ENCODE measurements at regions not wholly inside any gene's neighbourhood (a gene's known extent, or its start where the extent isn't known, plus 50 kb on each side); places are given as distances from the start of the nearest gene placed in this dataset.

DNA sequence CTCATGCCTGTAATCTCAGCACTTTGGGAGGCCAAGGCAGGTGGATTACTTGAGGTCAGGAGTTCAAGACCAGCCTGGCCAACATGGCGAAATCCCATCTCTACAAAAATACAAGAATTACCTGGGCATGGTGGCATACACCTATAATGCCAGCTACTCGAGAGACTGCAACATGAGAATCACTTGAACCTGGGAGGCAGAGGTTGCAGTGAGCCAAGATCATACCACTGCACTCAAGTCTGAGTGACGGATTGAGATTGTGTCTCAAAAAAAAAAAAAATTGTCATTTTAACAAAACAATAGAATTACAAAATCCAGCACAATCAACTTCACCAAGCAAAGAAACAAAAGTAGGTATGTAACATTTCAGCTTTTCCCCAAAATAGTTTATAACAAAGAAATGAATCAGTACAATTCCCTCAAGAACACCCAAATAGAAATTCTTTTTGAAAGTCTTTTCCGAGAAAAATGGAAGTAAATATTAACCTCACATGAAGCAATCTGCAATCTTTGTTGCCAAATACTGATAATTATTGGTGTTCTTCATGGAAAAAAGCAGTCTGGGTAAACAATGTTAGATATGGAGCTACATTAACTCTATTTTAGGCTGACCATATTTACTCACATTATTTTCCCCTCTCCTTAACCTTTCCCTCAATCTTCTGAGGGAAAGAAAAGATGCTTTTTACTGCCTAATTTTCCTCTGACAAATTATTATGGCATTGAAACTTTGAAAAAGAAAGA, 165.9 kb upstream of the ATF7IP start:
- H3K4me1 ChIP-seq, result no peaks in the 10 kb centered on the region
- DNase-seq, result no peak
- TF ChIP-seq, protein P1, sequence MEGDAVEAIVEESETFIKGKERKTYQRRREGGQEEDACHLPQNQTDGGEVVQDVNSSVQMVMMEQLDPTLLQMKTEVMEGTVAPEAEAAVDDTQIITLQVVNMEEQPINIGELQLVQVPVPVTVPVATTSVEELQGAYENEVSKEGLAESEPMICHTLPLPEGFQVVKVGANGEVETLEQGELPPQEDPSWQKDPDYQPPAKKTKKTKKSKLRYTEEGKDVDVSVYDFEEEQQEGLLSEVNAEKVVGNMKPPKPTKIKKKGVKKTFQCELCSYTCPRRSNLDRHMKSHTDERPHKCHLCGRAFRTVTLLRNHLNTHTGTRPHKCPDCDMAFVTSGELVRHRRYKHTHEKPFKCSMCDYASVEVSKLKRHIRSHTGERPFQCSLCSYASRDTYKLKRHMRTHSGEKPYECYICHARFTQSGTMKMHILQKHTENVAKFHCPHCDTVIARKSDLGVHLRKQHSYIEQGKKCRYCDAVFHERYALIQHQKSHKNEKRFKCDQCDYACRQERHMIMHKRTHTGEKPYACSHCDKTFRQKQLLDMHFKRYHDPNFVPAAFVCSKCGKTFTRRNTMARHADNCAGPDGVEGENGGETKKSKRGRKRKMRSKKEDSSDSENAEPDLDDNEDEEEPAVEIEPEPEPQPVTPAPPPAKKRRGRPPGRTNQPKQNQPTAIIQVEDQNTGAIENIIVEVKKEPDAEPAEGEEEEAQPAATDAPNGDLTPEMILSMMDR (IDR thresholded peaks at IDR 0.05), result no peak
- intact Hi-C loops (cut with DNase I), result no loop called here
- no peaks in the 10 kb centered on the region for H3K27me3 ChIP-seq
- H3K9me3 ChIP-seq, result no peaks in the 10 kb centered on the region
- ATAC-seq, result no peak
- H3K4me3 ChIP-seq, result no peak overlapping the region
- no peak overlapping the region for H3K27ac ChIP-seq
- H3K36me3 ChIP-seq, result no peaks in the 10 kb centered on the region

DNA sequence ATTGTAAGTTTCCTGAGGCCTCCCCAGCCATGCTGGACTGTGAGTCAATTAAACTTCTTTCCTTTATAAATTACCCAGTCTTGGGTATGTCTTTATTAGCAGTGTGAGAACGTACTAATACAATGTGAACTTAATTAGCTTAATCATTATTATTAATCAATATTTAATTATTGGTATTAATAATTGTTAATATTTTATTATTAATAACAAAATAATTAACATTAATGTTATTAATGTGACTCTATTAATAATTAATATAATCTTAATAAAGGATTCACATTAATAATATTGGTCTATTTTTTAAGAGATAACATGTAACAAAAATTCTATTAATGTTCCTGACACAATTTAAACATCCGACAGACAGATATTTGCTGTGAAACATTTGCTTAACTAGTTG, 164.9 kb upstream of the ATF7IP start:
- Histone ChIP-seq H3K27ac (no peak overlapping the region), H3K27me3 (no peaks in the 10 kb centered on the region), H3K4me1 (no peaks in the 10 kb centered on the region), H3K4me3 (no peak overlapping the region), H3K36me3 (no peaks in the 10 kb centered on the region), H3K9me3 (no peaks in the 10 kb centered on the region)
- TF ChIP-seq, protein P1 (IDR thresholded peaks at IDR 0.05), result no peak
- intact Hi-C loops (cut with DNase I), result no loop called here
- ATAC-seq (no peak), DNase-seq (no peak)

GRCh38 chr12:14201291-14201690, 164.2 kb upstream of the ATF7IP start:
- TF ChIP-seq, protein P1 (IDR thresholded peaks at IDR 0.05), result no peak
- Histone ChIP-seq H3K27ac (no peak overlapping the region), H3K9me3 (no peaks in the 10 kb centered on the region), H3K27me3 (no peaks in the 10 kb centered on the region), H3K4me1 (no peaks in the 10 kb centered on the region), H3K4me3 (no peak overlapping the region), H3K36me3 (no peaks in the 10 kb centered on the region)
- DNase-seq (no peak), ATAC-seq (no peak)
- intact Hi-C loops (cut with DNase I), result no loop called here

- Histone ChIP-seq H3K9me3 (no peaks in the 10 kb centered on the region), H3K36me3 (no peaks in the 10 kb centered on the region), H3K27ac (no peak overlapping the region), H3K4me3 (no peak overlapping the region), H3K4me1 (no peaks in the 10 kb centered on the region), H3K27me3 (no peaks in the 10 kb centered on the region)
- TF ChIP-seq, protein P1 (IDR thresholded peaks at IDR 0.05), result no peak
- intact Hi-C loops (cut with DNase I), result no loop called here
- peak; percentile 73 for ATAC-seq
- no peak for DNase-seq
Observed at GRCh38 chr12:14207905-14208551, 157.5 kb upstream of the ATF7IP start.

DNA sequence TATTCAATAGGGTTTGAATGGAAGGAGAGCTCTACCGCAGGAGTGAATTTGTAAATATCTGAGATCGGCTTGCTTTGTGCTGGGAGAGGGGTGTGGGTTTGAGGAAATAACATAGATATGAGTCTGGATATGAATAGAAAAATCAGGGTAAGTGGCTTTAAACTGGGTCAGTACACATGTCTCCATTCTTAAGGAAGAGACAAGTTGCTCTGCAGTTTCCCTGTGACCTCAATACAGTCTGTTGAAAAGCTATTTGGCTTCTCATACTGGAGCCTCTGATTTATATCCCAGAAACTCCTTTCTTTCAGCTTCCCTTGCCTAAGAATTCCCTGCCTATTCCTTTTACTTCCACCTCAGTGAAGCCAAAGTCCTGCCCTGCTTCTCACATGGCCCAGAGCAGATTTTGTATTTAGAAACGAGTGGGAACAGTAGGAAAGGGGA, 153.5 kb upstream of the ATF7IP start:
- peak; percentile 9 for ATAC-seq
- no peaks in the 10 kb centered on the region for H3K4me1 ChIP-seq
- TF ChIP-seq, protein P1 (IDR thresholded peaks at IDR 0.05), result no peak
- H3K4me3 ChIP-seq, result no peak overlapping the region
- no peak overlapping the region for H3K27ac ChIP-seq
- intact Hi-C loops (cut with DNase I), result no loop called here
- no peaks in the 10 kb centered on the region for H3K27me3 ChIP-seq
- H3K36me3 ChIP-seq, result no peaks in the 10 kb centered on the region
- no peaks in the 10 kb centered on the region for H3K9me3 ChIP-seq
- no peak for DNase-seq
